ENCODE measurements at regions not wholly inside any gene's neighbourhood (a gene's known extent, or its start where the extent isn't known, plus 50 kb on each side); places are given as distances from the start of the nearest gene placed in this dataset.

GRCh38 chr2:8033546-8034096 lies 648.2 kb upstream of the ID2 start:
- TF ChIP-seq REST (IDR thresholded peaks at IDR 0.05; ENCODE audit: insufficient read depth in 1 of 2, low read depth in 2 of 2, low read length in 2 of 2) = no peak
- no peak for TF ChIP-seq TAF1 (IDR thresholded peaks at IDR 0.05; ENCODE audit: borderline replicate concordance, insufficient read depth, low read length)
- TF ChIP-seq POLR2AphosphoS5 (IDR thresholded peaks at IDR 0.05; ENCODE audit: low read depth, low read length) = no peak
